ENCODE measurements at regions not wholly inside any gene's neighbourhood (a gene's known extent, or its start where the extent isn't known, plus 50 kb on each side); places are given as distances from the start of the nearest gene placed in this dataset.

- no peak for TF ChIP-seq CTCF (conservative IDR thresholded peaks at IDR 0.05)
Observed at GRCh38 chr6:18846327-18846726, 459.2 kb downstream of the RNF144B start.

GRCh38 chr6:18861204-18861603 is 474.1 kb downstream of the RNF144B start:
- no peak for TF ChIP-seq CTCF (conservative IDR thresholded peaks at IDR 0.05)

More at GRCh38 chr6:18846327-18846726, 459.2 kb downstream of the RNF144B start:
- no peak overlapping the region for H3K27ac ChIP-seq

DNA sequence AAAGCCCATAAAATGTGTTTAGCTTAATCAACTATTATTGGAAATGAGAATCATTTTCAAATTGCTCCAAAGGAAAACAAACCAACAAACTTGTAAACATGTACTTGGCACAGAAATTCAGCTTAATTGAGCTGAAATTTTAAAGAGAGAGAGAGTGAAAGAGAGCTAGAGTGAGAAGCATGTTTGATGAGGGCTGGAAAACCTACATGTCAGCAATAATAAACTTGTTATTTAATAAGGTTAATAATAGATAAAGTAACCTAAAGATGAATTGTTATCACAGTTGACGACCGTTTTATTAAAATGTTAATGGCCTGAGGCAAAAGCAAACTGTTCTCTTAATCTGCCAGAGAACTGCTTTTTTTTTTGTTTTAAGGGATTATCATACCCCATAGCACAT is 496.1 kb downstream of the RNF144B start:
- no peak overlapping the region for H3K27ac ChIP-seq
- TF ChIP-seq CTCF (conservative IDR thresholded peaks at IDR 0.05), result no peak

More at GRCh38 chr6:18861204-18861603, 474.1 kb downstream of the RNF144B start:
- no peak overlapping the region for H3K27ac ChIP-seq

GRCh38 chr6:18883851-18884250 is 496.7 kb downstream of the RNF144B start:
- no peak overlapping the region for H3K27ac ChIP-seq
- TF ChIP-seq CTCF (conservative IDR thresholded peaks at IDR 0.05), result no peak

DNA sequence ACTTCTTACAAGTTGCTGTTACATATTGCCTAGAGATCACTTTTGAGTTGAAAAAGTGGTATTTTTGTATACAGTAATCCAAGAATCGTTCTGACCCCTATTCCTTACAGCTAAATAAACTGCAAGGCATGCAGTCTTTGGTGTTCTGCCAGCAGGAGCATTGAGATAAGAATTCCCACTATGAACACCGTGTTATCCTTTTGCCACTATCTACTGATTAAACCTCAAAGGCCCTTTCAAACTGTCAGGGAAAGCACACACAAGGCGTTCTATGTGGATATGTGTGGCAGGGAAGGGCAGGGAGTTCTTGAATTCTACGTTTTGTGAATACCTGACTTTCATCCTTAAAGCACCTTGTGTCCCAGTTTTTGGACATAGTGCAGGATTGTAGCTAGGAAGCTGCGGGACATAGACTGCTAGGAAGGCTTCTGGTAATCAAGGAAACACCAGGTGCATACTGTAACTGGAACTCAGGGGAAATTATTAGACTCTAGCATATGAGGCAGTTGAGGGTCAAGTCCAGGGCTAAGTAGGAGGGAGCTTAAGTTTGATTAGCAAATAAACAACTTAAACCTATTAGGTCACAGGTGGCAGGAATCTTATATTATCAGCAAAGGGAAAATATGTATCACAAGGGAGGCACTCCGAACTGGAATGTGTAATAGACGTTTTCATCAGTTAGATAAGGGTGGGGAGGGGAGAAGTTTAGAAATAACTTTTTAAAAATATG is 506.6 kb downstream of the RNF144B start:
- no peak for TF ChIP-seq CTCF (conservative IDR thresholded peaks at IDR 0.05)
- H3K27ac ChIP-seq, result no peak overlapping the region

GRCh38 chr6:18897350-18897749 is 510.2 kb downstream of the RNF144B start:
- no peak for TF ChIP-seq CTCF (conservative IDR thresholded peaks at IDR 0.05)

DNA sequence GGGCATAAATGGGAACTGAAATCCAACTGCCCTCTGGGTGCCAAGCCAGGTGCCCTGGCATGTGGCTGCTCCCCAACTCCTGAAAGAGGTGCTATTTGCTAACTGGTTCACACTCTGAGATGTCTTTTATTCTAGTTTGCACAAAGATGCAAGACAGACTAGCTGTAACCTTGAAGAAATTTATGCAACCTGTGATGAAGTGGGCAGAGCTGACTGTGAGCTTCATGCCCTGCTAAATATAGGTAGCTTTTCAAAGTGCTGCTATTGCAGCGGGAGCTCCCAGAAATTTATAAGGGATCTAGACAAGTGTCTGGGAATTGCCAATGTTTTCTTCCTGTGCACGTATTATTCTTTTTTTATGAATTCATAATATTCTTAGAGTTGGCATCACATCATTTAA is 517.5 kb downstream of the RNF144B start:
- no peak for TF ChIP-seq CTCF (conservative IDR thresholded peaks at IDR 0.05)
- H3K27ac ChIP-seq, result no peak overlapping the region

More at GRCh38 chr6:18897350-18897749, 510.2 kb downstream of the RNF144B start:
- no peak overlapping the region for H3K27ac ChIP-seq
